ENCODE measurements at regions not wholly inside any gene's neighbourhood (a gene's known extent, or its start where the extent isn't known, plus 50 kb on each side); places are given as distances from the start of the nearest gene placed in this dataset.
A peak's percentile ranks its signal among the peaks of the same experiment; 100 is the strongest.

DNA sequence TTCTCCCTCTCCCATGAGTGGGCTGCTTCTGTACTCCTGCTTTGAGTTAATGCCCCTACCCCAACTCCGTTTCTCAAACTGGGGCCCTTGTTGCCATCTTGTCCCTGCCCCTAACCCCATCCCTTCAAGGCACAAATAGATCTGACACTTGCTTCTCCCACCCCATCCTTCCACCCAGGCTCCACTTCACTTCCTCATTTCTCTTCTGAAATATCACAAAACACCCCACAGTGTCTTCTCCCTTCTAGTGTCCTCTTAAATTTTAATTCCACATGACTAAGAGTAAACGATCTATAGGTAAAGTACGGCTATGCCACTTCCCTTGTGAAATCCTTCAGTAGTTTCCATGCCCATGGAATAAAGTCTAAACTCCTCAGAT, 571.6 kb upstream of the NOX3 start:
- TF ChIP-seq, protein P1, sequence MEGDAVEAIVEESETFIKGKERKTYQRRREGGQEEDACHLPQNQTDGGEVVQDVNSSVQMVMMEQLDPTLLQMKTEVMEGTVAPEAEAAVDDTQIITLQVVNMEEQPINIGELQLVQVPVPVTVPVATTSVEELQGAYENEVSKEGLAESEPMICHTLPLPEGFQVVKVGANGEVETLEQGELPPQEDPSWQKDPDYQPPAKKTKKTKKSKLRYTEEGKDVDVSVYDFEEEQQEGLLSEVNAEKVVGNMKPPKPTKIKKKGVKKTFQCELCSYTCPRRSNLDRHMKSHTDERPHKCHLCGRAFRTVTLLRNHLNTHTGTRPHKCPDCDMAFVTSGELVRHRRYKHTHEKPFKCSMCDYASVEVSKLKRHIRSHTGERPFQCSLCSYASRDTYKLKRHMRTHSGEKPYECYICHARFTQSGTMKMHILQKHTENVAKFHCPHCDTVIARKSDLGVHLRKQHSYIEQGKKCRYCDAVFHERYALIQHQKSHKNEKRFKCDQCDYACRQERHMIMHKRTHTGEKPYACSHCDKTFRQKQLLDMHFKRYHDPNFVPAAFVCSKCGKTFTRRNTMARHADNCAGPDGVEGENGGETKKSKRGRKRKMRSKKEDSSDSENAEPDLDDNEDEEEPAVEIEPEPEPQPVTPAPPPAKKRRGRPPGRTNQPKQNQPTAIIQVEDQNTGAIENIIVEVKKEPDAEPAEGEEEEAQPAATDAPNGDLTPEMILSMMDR (IDR thresholded peaks at IDR 0.05), result no peak
- no peak for DNase-seq (ENCODE audit: low spot score in 2 of 2)
- H3K36me3 ChIP-seq, result no peaks in the 10 kb centered on the region
- H3K27ac ChIP-seq, result no peak overlapping the region
- no peaks in the 10 kb centered on the region for H3K4me1 ChIP-seq
- intact Hi-C loops (cut with DNase I), result no loop called here
- H3K9me3 ChIP-seq, result peaks cover 12 to 14% of the 10 kb centered on the region in 2 donors
- H3K27me3 ChIP-seq, result no peaks in the 10 kb centered on the region
- H3K4me3 ChIP-seq, result no peak overlapping the region

DNA sequence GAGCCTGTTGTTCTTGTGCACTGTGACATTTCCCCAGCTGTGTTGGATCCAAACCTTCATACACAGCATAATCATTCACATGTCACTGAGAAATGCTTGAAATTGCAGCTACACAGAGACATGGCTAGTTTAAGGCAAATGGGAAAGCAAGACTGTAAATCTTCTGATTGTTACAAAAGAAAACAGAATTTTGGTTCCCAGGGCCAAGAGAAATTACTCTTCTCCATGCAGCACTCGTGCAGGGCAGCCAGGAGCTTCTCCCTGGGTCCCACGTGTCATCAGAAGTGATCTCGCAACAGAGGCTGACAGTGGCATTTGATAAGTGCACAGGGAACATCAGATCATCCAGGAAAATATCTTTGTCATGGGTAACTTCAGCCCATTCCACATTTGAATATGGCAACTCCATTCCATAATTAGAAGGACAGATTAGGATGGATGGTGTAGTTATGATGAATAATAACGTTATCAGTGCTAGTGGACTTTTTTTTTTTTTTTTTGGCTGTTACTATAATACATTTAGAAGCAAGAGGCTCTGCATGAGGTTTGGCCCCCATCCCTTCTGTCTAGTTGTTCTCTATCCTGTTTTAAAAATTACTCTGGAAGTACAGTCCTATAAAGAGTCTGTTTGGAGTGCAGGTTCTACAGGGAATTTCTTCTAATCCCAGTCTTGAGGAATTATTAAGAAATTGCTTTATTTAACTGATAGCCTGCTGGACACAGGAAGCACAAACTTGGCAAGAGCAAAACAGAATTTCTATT, 571.0 kb upstream of the NOX3 start:
- intact Hi-C loops (cut with DNase I), result no loop called here
- no peaks in the 10 kb centered on the region for H3K36me3 ChIP-seq
- no peaks in the 10 kb centered on the region for H3K27me3 ChIP-seq
- peaks cover 0 to under 1% of the 10 kb centered on the region in 2 donors for H3K4me1 ChIP-seq
- DNase-seq (ENCODE audit: low spot score in 2 of 2), result no peak
- no peak overlapping the region for H3K4me3 ChIP-seq
- TF ChIP-seq, protein P1 (IDR thresholded peaks at IDR 0.05), result no peak
- no peak overlapping the region for H3K27ac ChIP-seq
- peaks cover 12 to 14% of the 10 kb centered on the region in 2 donors for H3K9me3 ChIP-seq

DNA sequence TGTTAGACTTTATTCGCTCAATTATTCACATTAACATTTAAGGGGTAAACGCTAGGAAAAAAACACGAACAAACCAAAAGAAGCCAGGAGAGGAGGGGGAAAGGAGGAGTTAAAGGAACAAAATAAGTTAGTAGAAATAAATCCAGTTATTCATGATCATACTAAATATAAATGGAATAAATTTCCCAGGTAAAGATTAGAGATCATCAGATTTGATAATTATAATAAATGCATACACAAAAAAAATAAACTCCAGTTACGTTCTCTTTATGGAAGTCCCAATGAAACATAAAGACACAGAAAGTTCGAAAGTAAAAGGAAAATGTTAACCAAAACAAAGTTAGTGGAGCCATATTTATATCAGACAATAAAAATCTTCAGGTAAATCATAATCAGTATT, 568.7 kb upstream of the NOX3 start:
- Histone ChIP-seq H3K27ac (no peak overlapping the region), H3K27me3 (no peaks in the 10 kb centered on the region), H3K36me3 (no peaks in the 10 kb centered on the region), H3K4me1 (peaks cover 0 to 4% of the 10 kb centered on the region in 2 donors), H3K9me3 (peaks cover 12 to 14% of the 10 kb centered on the region in 2 donors), H3K4me3 (no peak overlapping the region)
- intact Hi-C loops (cut with DNase I), result no loop called here
- TF ChIP-seq, protein P1 (IDR thresholded peaks at IDR 0.05), result no peak
- DNase-seq (ENCODE audit: low spot score in 2 of 2), result no peak

DNA sequence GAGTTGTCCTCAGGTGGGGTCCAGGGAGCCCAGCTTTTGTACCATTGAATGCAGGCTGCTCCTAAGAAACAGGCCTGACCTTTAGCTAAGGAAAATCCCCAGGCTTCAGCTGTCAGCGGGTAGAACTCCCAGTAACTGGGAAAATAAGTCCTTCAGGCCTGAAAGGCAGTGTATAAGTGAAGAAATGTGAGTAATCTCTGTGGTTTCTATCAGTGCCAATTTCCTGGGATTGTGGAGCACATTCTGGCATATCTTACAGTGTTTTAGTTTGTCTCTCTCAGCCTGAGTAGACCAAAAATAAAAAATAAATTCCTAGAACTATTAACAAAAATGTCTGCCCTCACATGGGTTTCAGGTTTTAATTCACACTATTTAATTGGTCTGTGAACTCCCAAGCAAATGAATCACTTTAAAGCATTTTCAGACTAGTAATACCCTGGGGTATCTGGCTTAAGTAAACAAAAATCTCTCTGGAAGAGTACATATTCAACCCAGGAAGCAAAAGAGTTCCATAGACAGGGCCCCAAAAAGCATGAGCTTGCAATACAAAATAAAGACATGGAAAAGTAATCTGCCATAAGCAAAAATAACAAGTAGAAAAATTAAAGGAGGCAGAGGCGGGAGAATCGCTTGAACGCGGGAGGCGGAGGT, 566.2 kb upstream of the NOX3 start:
- Histone ChIP-seq H3K4me3 (no peak overlapping the region), H3K27me3 (no peaks in the 10 kb centered on the region), H3K36me3 (no peaks in the 10 kb centered on the region), H3K9me3 (peaks cover 12 to 14% of the 10 kb centered on the region in 2 donors), H3K4me1 (peaks cover 0 to 4% of the 10 kb centered on the region in 2 donors), H3K27ac (peak overlapping the region; percentile 32 to 47)
- DNase-seq (ENCODE audit: low spot score in 2 of 2), result no peak
- intact Hi-C loops (cut with DNase I), result no loop called here
- TF ChIP-seq, protein P1 (IDR thresholded peaks at IDR 0.05), result no peak

DNA sequence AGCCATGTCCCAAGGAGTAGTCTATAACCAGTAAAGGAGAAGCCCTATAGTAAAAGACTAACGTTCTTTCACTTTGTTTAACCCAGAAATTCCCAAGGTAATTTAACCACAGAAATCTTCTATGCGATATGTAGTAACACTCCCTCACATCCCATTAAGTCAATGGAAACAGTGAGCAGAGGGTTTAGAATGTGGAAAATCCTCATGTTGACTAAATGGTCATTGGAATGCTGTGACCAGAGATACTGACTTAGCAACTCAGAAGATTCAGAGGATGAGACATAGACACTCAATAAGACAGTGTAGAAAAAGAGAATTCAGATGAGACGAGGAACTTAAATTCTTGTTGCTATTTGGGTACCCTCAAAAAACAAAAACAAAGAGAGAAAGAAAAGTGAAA, 562.2 kb upstream of the NOX3 start:
- no peak overlapping the region for H3K4me3 ChIP-seq
- TF ChIP-seq, protein P1 (IDR thresholded peaks at IDR 0.05), result no peak
- H3K4me1 ChIP-seq, result peaks cover 0 to 4% of the 10 kb centered on the region in 2 donors
- H3K36me3 ChIP-seq, result no peaks in the 10 kb centered on the region
- H3K27me3 ChIP-seq, result no peaks in the 10 kb centered on the region
- no peak overlapping the region for H3K27ac ChIP-seq
- H3K9me3 ChIP-seq, result no peaks in the 10 kb centered on the region
- no peak for DNase-seq (ENCODE audit: low spot score in 2 of 2)
- intact Hi-C loops (cut with DNase I), result no loop called here

Measured in ascending aorta (tissue), 2 donors.